ENCODE measurements at regions not wholly inside any gene's neighbourhood (a gene's known extent, or its start where the extent isn't known, plus 50 kb on each side); places are given as distances from the start of the nearest gene placed in this dataset.

DNA sequence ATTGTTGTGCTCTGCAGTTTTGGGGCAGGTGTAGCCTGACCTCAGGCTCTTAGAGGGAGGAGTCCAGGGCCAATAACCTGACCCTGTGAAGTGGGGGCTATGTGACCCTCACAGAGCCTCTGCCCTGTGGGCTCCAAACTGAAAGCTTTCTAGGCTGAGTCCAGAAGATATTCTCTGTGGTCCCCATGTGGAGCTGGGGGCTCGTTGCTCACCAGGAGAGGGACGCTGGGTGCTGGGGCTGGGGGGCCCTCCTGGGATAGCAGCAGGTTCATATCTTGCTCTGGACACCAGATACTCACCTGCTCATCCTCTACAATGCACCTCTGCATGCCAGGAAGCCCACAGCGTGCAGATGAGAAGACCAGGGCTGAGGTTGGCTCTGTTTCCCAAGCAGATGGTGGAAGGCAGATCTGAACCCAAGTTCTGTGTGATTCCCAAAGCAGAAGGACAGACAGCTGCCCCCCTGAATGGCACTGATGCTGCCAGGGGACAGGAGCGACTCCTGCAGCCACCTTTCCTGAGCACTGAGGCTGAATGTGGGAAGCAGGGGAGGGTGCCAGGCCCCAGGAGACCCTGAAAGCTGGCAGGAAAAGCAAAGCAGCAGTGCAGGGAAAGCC, 1022.0 kb downstream of the TBC1D22A start:
- H3K36me3 ChIP-seq (replicated peaks in 1 of 2), result no peaks in the 10 kb centered on the region
- H3K9me3 ChIP-seq (replicated peaks in 1 of 3), result no peaks in the 10 kb centered on the region
- intact Hi-C loops (cut with DNase I), result no loop called here
- H3K4me3 ChIP-seq, result no peak overlapping the region
- WGBS, 4 donors, result 85 to 100% (median 91%) methylated on average over 1 to 4 of the region's 4 CpGs
- TF ChIP-seq POLR2A (IDR thresholded peaks at IDR 0.05), result no peak
- TF ChIP-seq, protein P1, sequence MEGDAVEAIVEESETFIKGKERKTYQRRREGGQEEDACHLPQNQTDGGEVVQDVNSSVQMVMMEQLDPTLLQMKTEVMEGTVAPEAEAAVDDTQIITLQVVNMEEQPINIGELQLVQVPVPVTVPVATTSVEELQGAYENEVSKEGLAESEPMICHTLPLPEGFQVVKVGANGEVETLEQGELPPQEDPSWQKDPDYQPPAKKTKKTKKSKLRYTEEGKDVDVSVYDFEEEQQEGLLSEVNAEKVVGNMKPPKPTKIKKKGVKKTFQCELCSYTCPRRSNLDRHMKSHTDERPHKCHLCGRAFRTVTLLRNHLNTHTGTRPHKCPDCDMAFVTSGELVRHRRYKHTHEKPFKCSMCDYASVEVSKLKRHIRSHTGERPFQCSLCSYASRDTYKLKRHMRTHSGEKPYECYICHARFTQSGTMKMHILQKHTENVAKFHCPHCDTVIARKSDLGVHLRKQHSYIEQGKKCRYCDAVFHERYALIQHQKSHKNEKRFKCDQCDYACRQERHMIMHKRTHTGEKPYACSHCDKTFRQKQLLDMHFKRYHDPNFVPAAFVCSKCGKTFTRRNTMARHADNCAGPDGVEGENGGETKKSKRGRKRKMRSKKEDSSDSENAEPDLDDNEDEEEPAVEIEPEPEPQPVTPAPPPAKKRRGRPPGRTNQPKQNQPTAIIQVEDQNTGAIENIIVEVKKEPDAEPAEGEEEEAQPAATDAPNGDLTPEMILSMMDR (IDR thresholded peaks at IDR 0.05), result no peak
- H3K4me1 ChIP-seq (replicated peaks in 1 of 2), result no peaks in the 10 kb centered on the region
- no peak overlapping the region for H3K27ac ChIP-seq
- peak in 1 of 7 donors; percentile 15 for DNase-seq
- no peaks in the 10 kb centered on the region for H3K27me3 ChIP-seq

DNA sequence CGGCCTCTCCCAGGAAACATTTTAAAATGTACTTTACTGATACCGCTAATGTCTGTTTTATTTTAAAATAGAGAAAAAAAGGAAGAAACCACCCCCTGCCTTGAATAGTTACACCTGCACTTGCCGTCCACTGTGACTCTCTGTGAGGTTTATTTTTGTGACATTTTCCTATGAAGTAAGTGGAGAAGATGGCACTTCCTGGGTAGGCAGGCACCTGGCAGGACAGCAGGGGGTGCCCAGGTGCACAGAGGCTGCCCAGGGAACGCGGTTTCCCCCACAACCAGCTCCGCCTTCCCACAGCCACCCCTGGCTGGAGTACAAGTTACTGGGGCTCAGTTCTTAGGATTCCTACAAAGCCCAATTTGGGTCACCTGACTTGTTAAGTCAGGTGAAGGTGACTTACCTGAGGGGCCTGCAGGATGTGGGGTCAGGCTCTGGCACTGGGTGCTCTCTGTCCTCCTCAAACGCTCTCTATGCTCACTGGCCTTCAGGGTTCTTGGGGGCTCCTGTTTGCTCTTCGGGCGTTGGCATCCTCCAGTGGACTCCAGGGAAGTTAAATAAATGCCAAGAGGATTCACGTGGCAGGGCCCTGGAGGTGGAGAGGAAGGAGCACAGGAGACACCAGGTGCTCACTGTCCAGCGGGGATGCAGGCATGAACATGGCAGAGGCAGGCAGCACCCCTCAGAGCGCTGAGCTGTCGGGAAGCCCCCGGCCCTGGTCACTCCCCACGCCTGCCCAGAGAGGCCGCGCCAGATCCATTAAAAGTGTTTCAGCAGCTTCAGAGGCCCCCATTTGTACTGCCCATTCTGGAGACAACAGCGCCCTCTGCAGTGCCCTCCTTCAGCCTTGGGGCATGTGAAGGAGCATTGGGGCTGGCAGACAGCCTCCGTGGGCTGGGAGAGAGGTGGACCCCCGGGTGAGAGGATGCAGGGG, 1021.2 kb downstream of the TBC1D22A start:
- Histone ChIP-seq H3K36me3 (replicated peaks in 1 of 2) (no peaks in the 10 kb centered on the region), H3K27ac (no peak overlapping the region), H3K27me3 (no peaks in the 10 kb centered on the region), H3K4me3 (no peak overlapping the region), H3K4me1 (replicated peaks in 1 of 2) (no peaks in the 10 kb centered on the region), H3K9me3 (replicated peaks in 1 of 3) (no peaks in the 10 kb centered on the region)
- WGBS, 4 donors, result 74 to 81% (median 76%) methylated on average over 12 to 20 of the region's 20 CpGs
- intact Hi-C loops (cut with DNase I), result no loop called here
- TF ChIP-seq POLR2A (IDR thresholded peaks at IDR 0.05), result no peak
- TF ChIP-seq, protein P1 (IDR thresholded peaks at IDR 0.05), result no peak
- peak in 1 of 7 donors; percentile 24 for DNase-seq

DNA sequence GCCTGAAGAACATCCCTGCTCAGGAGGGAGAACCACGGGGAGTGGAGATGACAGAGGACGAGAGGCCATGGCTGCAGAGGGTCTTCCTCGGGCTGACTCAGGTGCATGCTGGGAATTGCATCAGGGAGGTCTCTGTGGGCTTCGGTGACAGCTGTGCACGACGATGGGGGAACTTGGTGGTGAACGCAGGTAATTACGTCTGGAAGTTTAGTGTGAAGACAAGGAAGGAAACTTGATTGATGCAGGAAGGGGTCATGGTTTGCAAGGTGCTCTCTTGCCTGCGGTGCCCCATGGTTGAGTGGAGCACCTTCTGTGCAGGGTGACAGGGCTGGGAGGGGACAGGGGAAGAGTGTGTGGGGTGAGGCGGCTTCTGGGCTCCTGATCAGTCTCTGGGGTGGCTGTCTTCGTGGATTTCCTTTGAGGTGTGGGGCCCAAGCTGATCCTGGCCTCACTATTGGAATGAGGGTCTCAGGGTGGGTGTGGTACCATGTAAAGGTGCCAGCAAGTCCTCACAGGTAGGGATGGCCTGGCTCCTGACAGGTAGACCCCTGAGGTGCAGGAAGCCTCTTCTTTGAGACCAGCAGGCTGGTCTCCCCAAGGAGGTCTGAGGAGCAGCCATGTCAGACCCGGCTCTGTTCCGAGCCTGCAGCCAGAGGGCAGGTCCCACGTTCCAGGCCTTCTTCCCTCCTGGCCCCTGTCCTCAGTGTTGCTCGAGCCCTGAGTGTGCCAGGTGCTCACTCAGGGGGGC, 1020.1 kb downstream of the TBC1D22A start:
- intact Hi-C loops (cut with DNase I), result no loop called here
- no peaks in the 10 kb centered on the region for H3K9me3 ChIP-seq (replicated peaks in 1 of 3)
- no peaks in the 10 kb centered on the region for H3K36me3 ChIP-seq (replicated peaks in 1 of 2)
- H3K27me3 ChIP-seq, result no peaks in the 10 kb centered on the region
- TF ChIP-seq, protein P1 (IDR thresholded peaks at IDR 0.05), result no peak
- no peak for TF ChIP-seq POLR2A (IDR thresholded peaks at IDR 0.05)
- H3K4me3 ChIP-seq, result no peak overlapping the region
- peak in 1 of 7 donors; percentile 11 for DNase-seq
- H3K27ac ChIP-seq, result no peak overlapping the region
- 69 to 81% (median 76%) methylated on average over 13 to 15 of the region's 15 CpGs for WGBS, 4 donors
- H3K4me1 ChIP-seq (replicated peaks in 1 of 2), result no peaks in the 10 kb centered on the region

Data from adrenal gland (tissue), 9 donors.